AG09319 (cell line): ENCODE measurements at regions not wholly inside any gene's neighbourhood (a gene's known extent, or its start where the extent isn't known, plus 50 kb on each side); places are given as distances from the start of the nearest gene placed in this dataset.
A peak's percentile ranks its signal among the peaks of the same experiment; 100 is the strongest.

Experiments
- DNase-seq: peaks from one replicate; pipeline ENCODE4 v3.0.0-alpha.2; 2010; ENCODE audit warnings: low read depth; ENCODE audit errors: extremely low read depth
- CTCF ChIP-seq: IDR thresholded peaks from 2 replicates; pipeline ENCODE4 v1.5.1; 2011; ENCODE audit warnings: low read depth, mild to moderate bottlenecking, inconsistent platforms, low read length, moderate library complexity

DNA sequence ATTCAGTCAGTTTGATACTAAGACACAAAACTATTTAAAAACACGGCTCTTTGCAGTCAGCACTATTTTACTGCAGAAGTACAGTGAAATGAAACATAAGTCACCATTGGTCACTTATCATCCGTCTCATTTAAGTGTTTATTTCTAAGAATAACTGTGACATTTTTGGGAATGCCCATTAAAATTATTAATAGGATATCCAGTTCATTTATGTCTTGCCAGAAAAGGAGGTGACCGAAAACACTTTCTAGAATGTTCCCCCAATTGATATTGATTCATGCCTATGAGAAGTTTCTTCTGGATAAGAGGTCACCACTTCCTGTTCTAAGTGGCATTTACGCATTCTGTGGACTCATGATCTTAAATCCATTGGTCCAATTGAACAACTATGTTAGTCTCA, 477.3 kb downstream of the LIG4 start:
- TF ChIP-seq CTCF = no peak
- DNase-seq = no peak

GRCh38 chr13:107736731-107737130, 478.6 kb downstream of the LIG4 start:
- no peak for TF ChIP-seq CTCF
- DNase-seq = no peak

- no peak for TF ChIP-seq CTCF
- DNase-seq = no peak
Observed at GRCh38 chr13:107736170-107736569, 479.2 kb downstream of the LIG4 start.

DNA sequence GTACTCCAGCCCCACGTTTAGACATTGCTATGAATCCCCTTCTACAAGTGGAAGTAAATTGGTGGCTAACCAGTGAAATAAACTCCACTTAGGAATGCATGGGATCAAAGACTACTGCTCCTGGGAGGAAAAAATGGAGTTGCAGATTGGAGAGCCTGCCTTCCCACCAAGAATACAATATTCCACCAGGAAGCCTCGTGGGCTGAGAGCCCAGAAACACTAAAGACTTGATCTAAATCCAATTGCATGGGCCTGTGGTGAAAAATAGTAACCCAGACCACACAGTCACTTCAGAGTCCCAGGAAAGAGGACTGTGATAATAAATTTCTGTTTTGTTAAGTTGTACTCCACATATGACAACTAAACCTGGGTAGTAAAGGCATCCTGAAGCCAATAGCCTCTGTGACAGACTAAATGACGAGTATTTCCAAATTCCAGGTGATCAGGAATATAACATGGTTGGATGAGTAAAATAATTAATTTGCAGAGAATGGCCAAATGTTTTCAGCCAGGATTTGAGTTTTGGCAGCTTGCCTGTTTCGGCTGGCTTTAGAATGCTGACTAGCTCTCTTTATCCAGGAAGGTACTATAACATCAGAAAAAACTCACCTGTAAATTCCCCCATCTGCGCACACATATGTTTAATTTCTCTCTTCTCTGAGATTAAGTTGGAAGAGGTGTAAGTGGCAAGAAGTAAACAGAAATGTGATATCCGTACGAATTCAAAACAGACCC, 480.3 kb downstream of the LIG4 start:
- no peak for TF ChIP-seq CTCF
- DNase-seq = no peak

DNA sequence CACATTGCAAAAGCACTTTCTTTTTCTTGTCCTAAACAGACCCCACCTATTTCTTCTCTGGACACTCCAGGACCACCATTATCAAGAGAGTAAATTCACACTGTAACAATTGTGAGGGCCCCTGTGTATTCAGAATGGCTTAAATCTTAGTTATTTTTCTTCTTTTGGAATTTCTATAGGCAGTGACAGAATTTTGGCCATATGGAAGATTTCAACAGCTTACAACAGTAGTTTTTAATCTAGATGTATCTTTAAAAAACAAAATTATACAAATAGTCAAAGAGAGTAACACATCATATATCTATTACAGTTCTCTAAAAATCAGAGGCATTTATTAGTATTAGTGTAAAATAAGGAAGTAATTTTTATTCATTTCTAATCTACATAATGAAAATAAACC, 482.1 kb downstream of the LIG4 start:
- no peak for TF ChIP-seq CTCF
- no peak for DNase-seq

DNA sequence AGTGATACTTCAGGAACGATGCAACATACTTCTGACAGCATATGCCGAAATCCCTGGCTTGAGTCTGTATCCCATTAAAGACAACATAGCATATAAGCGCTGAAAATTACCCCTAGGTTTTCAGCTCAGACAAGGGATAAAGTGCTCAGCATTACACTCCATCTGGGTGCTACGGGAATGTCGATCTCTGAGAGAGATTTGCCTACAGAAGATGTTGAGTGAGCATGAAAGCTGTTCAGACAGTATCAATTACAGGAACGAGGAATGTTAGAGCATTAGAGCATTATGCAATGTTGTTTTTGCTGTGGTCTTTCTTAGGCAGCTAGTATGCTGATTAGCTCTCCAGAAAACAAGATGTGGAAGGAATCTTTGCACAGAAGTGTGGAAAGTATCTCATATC, 484.5 kb downstream of the LIG4 start:
- no peak for TF ChIP-seq CTCF
- DNase-seq = peak; percentile 4

- TF ChIP-seq CTCF = no peak
- no peak for DNase-seq
Observed at GRCh38 chr13:107721125-107721869, 494.0 kb downstream of the LIG4 start.
